OCI-LY7 (cell line): ENCODE measurements at regions not wholly inside any gene's neighbourhood (a gene's known extent, or its start where the extent isn't known, plus 50 kb on each side); places are given as distances from the start of the nearest gene placed in this dataset.

Experiments used
- CTCF ChIP-seq: fragments of 200-600 bp; sonication (generic); conservative IDR thresholded peaks from 2 replicates; pipeline ENCODE4 v1.5.1; 2014; ENCODE audit warnings: mild to moderate bottlenecking, antibody characterized with exemption, low read length, moderate library complexity, mixed read lengths
- EZH2phosphoT487 ChIP-seq: fragments of 200-600 bp; sonication (generic); IDR thresholded peaks from 2 replicates; pipeline ENCODE4 v1.6.1; 2018; ENCODE audit warnings: low read depth, borderline replicate concordance, mild to moderate bottlenecking, mixed run types, antibody characterized with exemption, low read length, moderate library complexity, mixed read lengths

- TF ChIP-seq CTCF (no peak), EZH2phosphoT487 (no peak)
Observed at GRCh38 chr9:135271425-135271824, 184.0 kb downstream of the OLFM1 start.
